K562 (cell line): ENCODE measurements at regions not wholly inside any gene's neighbourhood (a gene's known extent, or its start where the extent isn't known, plus 50 kb on each side); places are given as distances from the start of the nearest gene placed in this dataset.

Experiments
- BCL6 ChIP-seq: fragments of 250-450 bp; sonication (Bioruptor Pico); IDR thresholded peaks from 2 replicates; pipeline ENCODE4 v1.4.0; 2020
- CEBPZ ChIP-seq: fragments of 150-350 bp; IDR thresholded peaks from 2 replicates; pipeline ENCODE4 v1.6.1; 2014; ENCODE audit warnings: low read depth, mild to moderate bottlenecking, low read length, borderline replicate concordance
- CTCF ChIP-seq, 3 experiments: IDR thresholded peaks in 2 of 3; conservative IDR thresholded peaks in 1 of 3; 2 replicates each; pipeline ENCODE4 v1.5.1; 2011 to 2012; ENCODE audit warnings: low read length in 3 of 3, mild to moderate bottlenecking in 3 of 3, control low read depth in 2 of 3, improper control_type of control experiment in 1 of 3, inconsistent platforms in 1 of 3, low read depth in 1 of 3, mixed read lengths in 1 of 3, moderate library complexity in 1 of 3; ENCODE audit not compliant: insufficient read depth in 2 of 3
- HDAC3 ChIP-seq: fragments of 450-650 bp; IDR thresholded peaks from 2 replicates; pipeline ENCODE4 v1.6.1; 2018; ENCODE audit warnings: borderline replicate concordance, mild to moderate bottlenecking, moderate library complexity; ENCODE audit not compliant: partially characterized antibody
- KDM4B ChIP-seq, 2 experiments: fragments of 450-650 bp in 1 of 2; sonication (generic) in 1 of 2; IDR thresholded peaks; 2 replicates each; pipeline ENCODE4 v1.6.1; 2016 to 2017; ENCODE audit warnings: borderline replicate concordance in 2 of 2, antibody characterized with exemption in 1 of 2, low read depth in 1 of 2, mild to moderate bottlenecking in 1 of 2
- MAX ChIP-seq: sonication (generic); formaldehyde crosslinking; IDR thresholded peaks from 2 replicates; pipeline ENCODE4 v1.9.0; 2022; ENCODE audit warnings: mild to moderate bottlenecking, missing genetic modification reagents
- RAD21 ChIP-seq, 2 experiments: fragments of 250-450 bp in 1 of 2; fragments of 450-650 bp in 1 of 2; sonication (Bioruptor Pico) in 1 of 2; formaldehyde crosslinking in 1 of 2; IDR thresholded peaks in 1 of 2; conservative IDR thresholded peaks in 1 of 2; 2 replicates each; pipeline versions ENCODE4 v1.4.0 to v1.8.0; 2020 to 2022; ENCODE audit warnings: mild to moderate bottlenecking in 2 of 2, moderate library complexity in 1 of 2
- RREB1 ChIP-seq: fragments of 250-450 bp; sonication (Bioruptor Pico); IDR thresholded peaks from 2 replicates; pipeline ENCODE4 v1.4.0; 2020
- SMAD1 ChIP-seq: fragments of 150-350 bp; IDR thresholded peaks from 2 replicates; pipeline ENCODE4 v1.6.1; 2014; ENCODE audit warnings: low read length, low read depth; ENCODE audit not compliant: partially characterized antibody
- SPI1 ChIP-seq: IDR thresholded peaks from 2 replicates; pipeline ENCODE4 v1.6.1; 2011; ENCODE audit warnings: low read depth, low read length, control low read depth, borderline replicate concordance
- ZNF561 ChIP-seq: fragments of 450-650 bp; formaldehyde crosslinking; conservative IDR thresholded peaks from 2 replicates; pipeline ENCODE4 v1.4.0; 2020; ENCODE audit warnings: mild to moderate bottlenecking, moderate library complexity
- ZNF740 ChIP-seq, 3 experiments: fragments of 200-800 bp in 1 of 3; sonication (Bioruptor generic) in 1 of 3; sonication (generic) in 1 of 3; formaldehyde crosslinking in 1 of 3; IDR thresholded peaks; 2 replicates each; pipeline versions ENCODE4 v1.6.1 to v1.8.0; 2016 to 2022; ENCODE audit warnings: mild to moderate bottlenecking in 2 of 3, missing compliant biosample characterization in 2 of 3, missing genetic modification characterization in 2 of 3, missing genetic modification reagents in 1 of 3

- no peak for TF ChIP-seq SPI1
- no peak for TF ChIP-seq BCL6 (CRISPR knock-in tag)
- TF ChIP-seq ZNF740 (CRISPR knock-in tag; IDR thresholded peaks at IDR 0.05) = no peak
- TF ChIP-seq ZNF740 (tag; IDR thresholded peaks at IDR 0.05) = no peak
- no peak for TF ChIP-seq KDM4B (IDR thresholded peaks at IDR 0.05; ENCODE audit: borderline replicate concordance in 2 of 2, low read depth in 1 of 2)
- TF ChIP-seq HDAC3 = no peak
- no peak for TF ChIP-seq SMAD1
- TF ChIP-seq ZNF561 = no peak
- no peak for TF ChIP-seq MAX (CRISPR knock-in tag)
- no peak for TF ChIP-seq RAD21 (CRISPR knock-in tag; conservative IDR thresholded peaks at IDR 0.05 in 1 of 2, IDR thresholded peaks at IDR 0.05 in 1 of 2)
- no peak for TF ChIP-seq CEBPZ
- TF ChIP-seq CTCF (IDR thresholded peaks at IDR 0.05 in 2 of 3, conservative IDR thresholded peaks at IDR 0.05 in 1 of 3; ENCODE audit: insufficient read depth in 2 of 3, low read depth in 1 of 3, low read length in 3 of 3) = no peak
- TF ChIP-seq RREB1 = no peak
Measured at GRCh38 chr4:156019246-156019645, 65.6 kb upstream of the CTSO start.
